ENCODE measurements at regions not wholly inside any gene's neighbourhood (a gene's known extent, or its start where the extent isn't known, plus 50 kb on each side); places are given as distances from the start of the nearest gene placed in this dataset.

GRCh38 chr14:96978525-96979272 is 181.5 kb downstream of the VRK1 start:
- intact Hi-C loops (cut with micrococcal nuclease) = no loop called here
- ATAC-seq (no peak), DNase-seq (no peak)

- intact Hi-C loops (cut with micrococcal nuclease) = no loop called here
- no peak for ATAC-seq
- no peak for DNase-seq
Measured at GRCh38 chr14:96979611-96980074, 182.5 kb downstream of the VRK1 start.

GRCh38 chr14:96980835-96981234 is 183.7 kb downstream of the VRK1 start:
- no peak for ATAC-seq
- intact Hi-C loops (cut with micrococcal nuclease) = no loop called here

GRCh38 chr14:96986256-96987085 is 189.3 kb downstream of the VRK1 start:
- DNase-seq = no peak
- no peak for ATAC-seq
- intact Hi-C loops (cut with micrococcal nuclease) = no loop called here

More at GRCh38 chr14:96980835-96981234, 183.7 kb downstream of the VRK1 start:
- no peak for DNase-seq

- no peak for DNase-seq
- intact Hi-C loops (cut with micrococcal nuclease) = no loop called here
- no peak for ATAC-seq
Measured at GRCh38 chr14:96987086-96987474, 189.9 kb downstream of the VRK1 start.

GRCh38 chr14:96987771-96988170 is 190.6 kb downstream of the VRK1 start:
- no peak for ATAC-seq
- intact Hi-C loops (cut with micrococcal nuclease) = no loop called here
- DNase-seq = no peak

GRCh38 chr14:96989306-96989705 is 192.1 kb downstream of the VRK1 start:
- no peak for DNase-seq
- ATAC-seq = no peak
- intact Hi-C loops (cut with micrococcal nuclease) = no loop called here

GRCh38 chr14:96991226-96991625 is 194.0 kb downstream of the VRK1 start:
- intact Hi-C loops (cut with micrococcal nuclease) = no loop called here
- no peak for DNase-seq
- no peak for ATAC-seq

- DNase-seq (no peak), ATAC-seq (no peak)
- intact Hi-C loops (cut with micrococcal nuclease) = no loop called here
Measured at GRCh38 chr14:96994999-96995398, 197.8 kb downstream of the VRK1 start.

- ATAC-seq (no peak), DNase-seq (no peak)
- intact Hi-C loops (cut with micrococcal nuclease) = no loop called here
Measured at GRCh38 chr14:96997269-96997668, 200.1 kb downstream of the VRK1 start.

- no peak for ATAC-seq
- intact Hi-C loops (cut with micrococcal nuclease) = no loop called here
Measured at GRCh38 chr14:96997996-96998395, 200.8 kb downstream of the VRK1 start.

GRCh38 chr14:96999654-97000155 is 202.5 kb downstream of the VRK1 start:
- no peak for DNase-seq
- ATAC-seq = no peak
- intact Hi-C loops (cut with micrococcal nuclease) = no loop called here

More at GRCh38 chr14:96997996-96998395, 200.8 kb downstream of the VRK1 start:
- DNase-seq = no peak

- no peak for DNase-seq
- ATAC-seq = no peak
- intact Hi-C loops (cut with micrococcal nuclease) = no loop called here
Measured at GRCh38 chr14:97002454-97002853, 205.3 kb downstream of the VRK1 start.

- ATAC-seq (no peak), DNase-seq (no peak)
- intact Hi-C loops (cut with micrococcal nuclease) = no loop called here
Measured at GRCh38 chr14:97005934-97006333, 208.8 kb downstream of the VRK1 start.

- intact Hi-C loops (cut with micrococcal nuclease) = no loop called here
- no peak for DNase-seq
Measured at GRCh38 chr14:97010491-97011160, 213.4 kb downstream of the VRK1 start.

GRCh38 chr14:97013878-97014277 is 216.7 kb downstream of the VRK1 start:
- ATAC-seq = no peak
- no peak for DNase-seq
- intact Hi-C loops (cut with micrococcal nuclease) = no loop called here

More at GRCh38 chr14:97010491-97011160, 213.4 kb downstream of the VRK1 start:
- no peak for ATAC-seq

- DNase-seq = no peak
- intact Hi-C loops (cut with micrococcal nuclease) = no loop called here
- ATAC-seq = no peak
Measured at GRCh38 chr14:97021001-97021400, 223.8 kb downstream of the VRK1 start.

- intact Hi-C loops (cut with micrococcal nuclease) = no loop called here
- no peak for DNase-seq
- no peak for ATAC-seq
Measured at GRCh38 chr14:97021571-97022168, 224.5 kb downstream of the VRK1 start.

GRCh38 chr14:97022741-97023140 is 225.6 kb downstream of the VRK1 start:
- DNase-seq (no peak), ATAC-seq (no peak)
- intact Hi-C loops (cut with micrococcal nuclease) = no loop called here

Measured in left ventricle myocardium superior (tissue), 1 donor.